ENCODE measurements at regions not wholly inside any gene's neighbourhood (a gene's known extent, or its start where the extent isn't known, plus 50 kb on each side); places are given as distances from the start of the nearest gene placed in this dataset.

GRCh38 chr21:38994042-38994441, 188.3 kb downstream of the ETS2 start:
- no peak for TF ChIP-seq CTCF (IDR thresholded peaks at IDR 0.05 in 8 of 11, conservative IDR thresholded peaks at IDR 0.05 in 3 of 11)
- no peak for TF ChIP-seq POLR2A (IDR thresholded peaks at IDR 0.05)
- peak in 1 of 3 donors; percentile 45 for TF ChIP-seq POLR2AphosphoS5 (IDR thresholded peaks at IDR 0.05)
